Cardiac muscle cell (in vitro differentiated cells and primary cell): ENCODE measurements at regions not wholly inside any gene's neighbourhood (a gene's known extent, or its start where the extent isn't known, plus 50 kb on each side); places are given as distances from the start of the nearest gene placed in this dataset.

ENCODE experiments used
- DNase-seq, 2 donors: peaks; one replicate each; pipeline versions ENCODE4 v3.0.0 to v3.0.0-alpha.2; 2010 to 2017; ENCODE audit warnings: low read depth in 1 of 2, low spot score in 1 of 2
- H3K27ac ChIP-seq: fragments of 200-600 bp; sonication (generic); 2 replicates; pipeline ENCODE4 v1.5.1; 2016
- H3K27me3 ChIP-seq: fragments of 200-600 bp; sonication (generic); 2 replicates; pipeline ENCODE4 v1.6.0; 2016; ENCODE audit warnings: control low read depth
- H3K36me3 ChIP-seq: fragments of 200-600 bp; sonication (generic); 2 replicates; pipeline ENCODE4 v1.5.1; 2016; ENCODE audit warnings: control low read depth
- H3K4me1 ChIP-seq: fragments of 200-600 bp; sonication (generic); 2 replicates; pipeline ENCODE4 v1.8.1; 2017; ENCODE audit warnings: low read depth, mild to moderate bottlenecking, mixed run types
- H3K4me3 ChIP-seq: fragments of 200-600 bp; sonication (generic); 2 replicates; pipeline ENCODE4 v1.5.1; 2016; ENCODE audit warnings: mild to moderate bottlenecking
- H3K9me3 ChIP-seq: fragments of 200-600 bp; sonication (generic); 2 replicates; pipeline ENCODE4 v1.5.1; 2017; ENCODE audit warnings: low read depth, mild to moderate bottlenecking, control low read depth
- TF ChIP-seq, protein P1 (sequence below): IDR thresholded peaks from 2 replicates; pipeline ENCODE4 v1.5.1; 2012; ENCODE audit warnings: low read depth, mild to moderate bottlenecking, low read length

- Histone ChIP-seq H3K9me3 (no peaks in the 10 kb centered on the region), H3K4me1 (no peaks in the 10 kb centered on the region), H3K27me3 (no peaks in the 10 kb centered on the region), H3K36me3 (no peaks in the 10 kb centered on the region), H3K4me3 (no peak overlapping the region), H3K27ac (no peak overlapping the region)
- DNase-seq, result no peak
- TF ChIP-seq, protein P1, sequence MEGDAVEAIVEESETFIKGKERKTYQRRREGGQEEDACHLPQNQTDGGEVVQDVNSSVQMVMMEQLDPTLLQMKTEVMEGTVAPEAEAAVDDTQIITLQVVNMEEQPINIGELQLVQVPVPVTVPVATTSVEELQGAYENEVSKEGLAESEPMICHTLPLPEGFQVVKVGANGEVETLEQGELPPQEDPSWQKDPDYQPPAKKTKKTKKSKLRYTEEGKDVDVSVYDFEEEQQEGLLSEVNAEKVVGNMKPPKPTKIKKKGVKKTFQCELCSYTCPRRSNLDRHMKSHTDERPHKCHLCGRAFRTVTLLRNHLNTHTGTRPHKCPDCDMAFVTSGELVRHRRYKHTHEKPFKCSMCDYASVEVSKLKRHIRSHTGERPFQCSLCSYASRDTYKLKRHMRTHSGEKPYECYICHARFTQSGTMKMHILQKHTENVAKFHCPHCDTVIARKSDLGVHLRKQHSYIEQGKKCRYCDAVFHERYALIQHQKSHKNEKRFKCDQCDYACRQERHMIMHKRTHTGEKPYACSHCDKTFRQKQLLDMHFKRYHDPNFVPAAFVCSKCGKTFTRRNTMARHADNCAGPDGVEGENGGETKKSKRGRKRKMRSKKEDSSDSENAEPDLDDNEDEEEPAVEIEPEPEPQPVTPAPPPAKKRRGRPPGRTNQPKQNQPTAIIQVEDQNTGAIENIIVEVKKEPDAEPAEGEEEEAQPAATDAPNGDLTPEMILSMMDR, result no peak
These were observed 173.4 kb upstream of the SHH start for GRCh38 chr7:155985518-155986250.

- no peaks in the 10 kb centered on the region for H3K4me1 ChIP-seq
- H3K36me3 ChIP-seq, result no peaks in the 10 kb centered on the region
- no peak overlapping the region for H3K4me3 ChIP-seq
- TF ChIP-seq, protein P1, result no peak
- no peaks in the 10 kb centered on the region for H3K27me3 ChIP-seq
- no peak for DNase-seq
- H3K9me3 ChIP-seq, result no peaks in the 10 kb centered on the region
- H3K27ac ChIP-seq, result no peak overlapping the region
These were observed 172.5 kb upstream of the SHH start for GRCh38 chr7:155984609-155985405.

GRCh38 chr7:155984028-155984580 is 171.8 kb upstream of the SHH start:
- TF ChIP-seq, protein P1, result no peak
- Histone ChIP-seq H3K4me3 (no peak overlapping the region), H3K9me3 (no peaks in the 10 kb centered on the region), H3K27me3 (no peaks in the 10 kb centered on the region), H3K4me1 (no peaks in the 10 kb centered on the region), H3K27ac (no peak overlapping the region), H3K36me3 (no peaks in the 10 kb centered on the region)
- DNase-seq, result no peak

DNA sequence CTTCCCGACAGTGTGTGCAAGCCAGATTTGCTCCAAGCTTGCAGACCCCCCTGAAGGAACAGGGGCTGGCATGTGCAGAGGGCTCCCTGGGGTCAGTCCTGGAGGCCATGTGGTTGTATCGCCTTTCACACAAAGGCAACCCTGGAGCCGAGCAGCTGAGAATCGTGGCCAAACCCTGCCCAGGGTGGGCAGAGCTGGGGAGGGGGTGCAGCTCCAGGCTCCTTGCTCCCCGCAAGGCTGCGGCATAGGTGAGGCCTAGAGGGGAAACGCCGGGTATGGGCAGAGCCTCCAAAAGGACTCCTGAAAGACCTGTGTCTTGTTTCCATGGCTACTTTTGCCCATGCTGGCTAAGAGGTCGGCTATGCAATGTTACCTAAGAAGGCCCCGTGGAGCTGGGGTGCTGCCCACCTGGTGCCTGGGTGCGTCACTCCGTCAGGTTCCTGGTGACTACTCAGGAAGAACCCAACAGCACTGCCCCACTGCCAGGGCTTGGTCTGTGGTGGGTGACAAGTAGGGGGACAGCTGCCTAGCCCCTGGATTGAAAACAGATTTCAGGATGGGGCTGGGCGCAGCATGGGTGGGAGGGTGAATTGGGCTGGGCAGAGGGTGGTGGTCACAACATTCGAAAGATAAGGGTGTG is 171.0 kb upstream of the SHH start:
- no peaks in the 10 kb centered on the region for H3K36me3 ChIP-seq
- DNase-seq, result no peak
- TF ChIP-seq, protein P1, result no peak

DNA sequence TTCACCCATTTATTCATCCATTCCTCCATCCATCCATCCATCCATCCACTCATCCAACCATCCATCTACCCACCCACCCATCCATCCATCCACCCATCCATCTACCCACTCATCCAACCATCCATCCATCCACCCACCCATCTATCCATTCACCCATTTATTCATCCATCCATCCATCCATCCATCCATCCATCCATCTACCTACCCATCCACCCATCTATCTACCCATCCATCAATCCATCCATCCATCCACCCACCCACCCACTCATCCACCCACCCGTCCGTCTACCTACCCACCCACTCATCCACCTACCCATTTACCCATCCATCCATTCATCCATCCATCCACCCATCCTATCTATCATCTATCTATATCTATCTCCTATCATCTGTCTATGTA is 169.4 kb upstream of the SHH start:
- Histone ChIP-seq H3K4me1 (no peaks in the 10 kb centered on the region), H3K9me3 (no peaks in the 10 kb centered on the region), H3K27me3 (no peaks in the 10 kb centered on the region), H3K4me3 (no peak overlapping the region), H3K27ac (no peak overlapping the region), H3K36me3 (no peaks in the 10 kb centered on the region)
- no peak for DNase-seq
- TF ChIP-seq, protein P1, result no peak

More for the DNA sequence above, 171.0 kb upstream of the SHH start:
- H3K27ac ChIP-seq, result no peak overlapping the region
- H3K4me1 ChIP-seq, result no peaks in the 10 kb centered on the region
- no peaks in the 10 kb centered on the region for H3K27me3 ChIP-seq
- no peak overlapping the region for H3K4me3 ChIP-seq
- H3K9me3 ChIP-seq, result no peaks in the 10 kb centered on the region
